Esophagus squamous epithelium (tissue), 4 donors: ENCODE measurements at regions not wholly inside any gene's neighbourhood (a gene's known extent, or its start where the extent isn't known, plus 50 kb on each side); places are given as distances from the start of the nearest gene placed in this dataset.

Experiments
- POLR2A ChIP-seq, 4 donors: fragments of 450-650 bp; IDR thresholded peaks; one replicate each; pipeline ENCODE4 v1.6.1; 2017; ENCODE audit warnings: antibody characterized with exemption in 4 of 4, mild to moderate bottlenecking in 4 of 4, moderate library complexity in 3 of 4
- TF ChIP-seq, protein P1 (sequence below), 6 experiments: fragments of 450-650 bp in 4 of 6; fragments of 200-600 bp in 2 of 6; sonication (generic) in 2 of 6; IDR thresholded peaks; one replicate each; pipeline ENCODE4 v1.5.1; 2016 to 2019; ENCODE audit warnings: antibody characterized with exemption in 6 of 6, mild to moderate bottlenecking in 4 of 6, moderate library complexity in 4 of 6

GRCh38 chr2:205850132-205850531, 167.8 kb downstream of the NRP2 start:
- TF ChIP-seq, protein P1, sequence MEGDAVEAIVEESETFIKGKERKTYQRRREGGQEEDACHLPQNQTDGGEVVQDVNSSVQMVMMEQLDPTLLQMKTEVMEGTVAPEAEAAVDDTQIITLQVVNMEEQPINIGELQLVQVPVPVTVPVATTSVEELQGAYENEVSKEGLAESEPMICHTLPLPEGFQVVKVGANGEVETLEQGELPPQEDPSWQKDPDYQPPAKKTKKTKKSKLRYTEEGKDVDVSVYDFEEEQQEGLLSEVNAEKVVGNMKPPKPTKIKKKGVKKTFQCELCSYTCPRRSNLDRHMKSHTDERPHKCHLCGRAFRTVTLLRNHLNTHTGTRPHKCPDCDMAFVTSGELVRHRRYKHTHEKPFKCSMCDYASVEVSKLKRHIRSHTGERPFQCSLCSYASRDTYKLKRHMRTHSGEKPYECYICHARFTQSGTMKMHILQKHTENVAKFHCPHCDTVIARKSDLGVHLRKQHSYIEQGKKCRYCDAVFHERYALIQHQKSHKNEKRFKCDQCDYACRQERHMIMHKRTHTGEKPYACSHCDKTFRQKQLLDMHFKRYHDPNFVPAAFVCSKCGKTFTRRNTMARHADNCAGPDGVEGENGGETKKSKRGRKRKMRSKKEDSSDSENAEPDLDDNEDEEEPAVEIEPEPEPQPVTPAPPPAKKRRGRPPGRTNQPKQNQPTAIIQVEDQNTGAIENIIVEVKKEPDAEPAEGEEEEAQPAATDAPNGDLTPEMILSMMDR (IDR thresholded peaks at IDR 0.05): no peak
- no peak for TF ChIP-seq POLR2A (IDR thresholded peaks at IDR 0.05)
